Progenitor cell of endocrine pancreas (in vitro differentiated cells): ENCODE measurements at regions not wholly inside any gene's neighbourhood (a gene's known extent, or its start where the extent isn't known, plus 50 kb on each side); places are given as distances from the start of the nearest gene placed in this dataset.

Source experiments
- DNase-seq: peaks from one replicate; pipeline ENCODE4 v3.0.0; 2021; ENCODE audit warnings: low spot score; ENCODE audit not compliant: unreplicated experiment
- H3K27ac Mint-ChIP-seq: 2 replicates; pipeline ENCODE4 v1.8.0; 2021; ENCODE audit warnings: mild to moderate bottlenecking, moderate library complexity, mixed read lengths
- H3K27me3 Mint-ChIP-seq: 2 replicates; pipeline ENCODE4 v1.8.0; 2021; ENCODE audit warnings: mixed read lengths
- H3K36me3 Mint-ChIP-seq: 2 replicates; pipeline ENCODE4 v1.8.0; 2022; ENCODE audit warnings: mixed read lengths; ENCODE audit not compliant: insufficient read depth
- H3K4me1 Mint-ChIP-seq: 2 replicates; pipeline ENCODE4 v1.8.0; 2021; ENCODE audit warnings: low read depth, mixed read lengths
- H3K4me3 Mint-ChIP-seq: 2 replicates; pipeline ENCODE4 v1.8.0; 2021; ENCODE audit warnings: low read depth, mild to moderate bottlenecking, moderate library complexity, mixed read lengths
- H3K9me3 Mint-ChIP-seq: 2 replicates; pipeline ENCODE4 v1.8.0; 2021; ENCODE audit warnings: low read depth, mixed read lengths
- CTCF ChIP-seq: fragments of 200-600 bp; sonication (generic); IDR thresholded peaks from one replicate; pipeline ENCODE4 v1.5.0; 2021; ENCODE audit warnings: antibody characterized with exemption, mild to moderate bottlenecking; ENCODE audit not compliant: unreplicated experiment

DNA sequence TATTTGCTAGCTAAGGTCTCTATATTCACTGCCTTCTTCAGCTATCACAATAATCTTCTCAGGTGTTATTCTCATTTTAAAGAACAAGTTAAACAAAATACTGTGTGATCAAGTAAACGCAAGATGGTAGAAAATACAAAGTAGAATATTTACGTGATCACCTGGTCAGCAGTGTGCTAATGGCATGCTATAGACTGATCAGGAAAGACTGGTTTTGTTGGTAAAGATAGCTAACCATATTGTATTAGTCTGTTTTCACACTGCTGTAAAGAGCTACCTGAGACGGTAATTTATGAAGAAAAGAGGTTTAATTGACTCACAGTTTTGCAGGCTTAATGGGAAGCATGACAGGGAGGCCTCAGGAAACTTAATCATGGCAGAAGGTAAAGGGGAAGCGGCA is 50.4 kb downstream of the ZBTB38 start:
- Mint-ChIP-seq H3K27me3 (no peaks in the 10 kb centered on the region), H3K27ac (no peak overlapping the region), H3K4me3 (no peak overlapping the region), H3K9me3 (no peaks in the 10 kb centered on the region), H3K4me1 (peaks cover 17% of the 10 kb centered on the region), H3K36me3 (peaks cover 6% of the 10 kb centered on the region)
- no peak for DNase-seq
- TF ChIP-seq CTCF, result no peak

GRCh38 chr3:141419946-141420345 is 51.6 kb downstream of the ZBTB38 start:
- TF ChIP-seq CTCF, result no peak
- Mint-ChIP-seq H3K4me1 (peaks cover 12% of the 10 kb centered on the region), H3K27me3 (no peaks in the 10 kb centered on the region), H3K9me3 (no peaks in the 10 kb centered on the region), H3K36me3 (peaks cover 4% of the 10 kb centered on the region), H3K27ac (no peak overlapping the region), H3K4me3 (no peak overlapping the region)
- DNase-seq, result no peak

DNA sequence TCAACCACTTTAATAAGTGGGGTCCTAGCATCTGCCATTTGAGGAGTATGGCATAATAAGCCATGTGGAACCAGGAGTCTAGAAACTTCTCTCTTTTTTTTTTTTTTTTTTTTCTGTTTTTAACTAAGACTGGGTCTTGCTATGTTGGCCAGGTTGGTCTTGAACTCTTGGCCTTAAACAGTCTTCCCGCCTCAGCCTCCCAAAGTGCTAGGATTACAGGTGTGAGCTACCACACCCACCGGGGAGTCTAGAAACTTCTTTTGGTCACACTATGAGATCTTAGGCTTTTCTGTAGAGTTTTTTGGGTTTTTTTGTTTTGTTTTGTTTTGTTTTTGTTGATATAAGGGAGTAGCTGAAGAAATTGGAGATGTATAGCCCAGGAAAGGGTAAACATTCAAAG is 52.9 kb downstream of the ZBTB38 start:
- no peak for TF ChIP-seq CTCF
- no peak overlapping the region for H3K27ac Mint-ChIP-seq
- no peak for DNase-seq
- H3K27me3 Mint-ChIP-seq, result no peaks in the 10 kb centered on the region
- no peak overlapping the region for H3K4me3 Mint-ChIP-seq
- H3K4me1 Mint-ChIP-seq, result peaks cover 11% of the 10 kb centered on the region
- peaks cover 4% of the 10 kb centered on the region for H3K36me3 Mint-ChIP-seq
- no peaks in the 10 kb centered on the region for H3K9me3 Mint-ChIP-seq

GRCh38 chr3:141421639-141422319 is 53.5 kb downstream of the ZBTB38 start:
- peaks cover 4% of the 10 kb centered on the region for H3K36me3 Mint-ChIP-seq
- no peak overlapping the region for H3K4me3 Mint-ChIP-seq
- H3K27me3 Mint-ChIP-seq, result no peaks in the 10 kb centered on the region
- no peaks in the 10 kb centered on the region for H3K9me3 Mint-ChIP-seq
- DNase-seq, result no peak
- peaks cover 13% of the 10 kb centered on the region for H3K4me1 Mint-ChIP-seq
- no peak for TF ChIP-seq CTCF
- H3K27ac Mint-ChIP-seq, result no peak overlapping the region

DNA sequence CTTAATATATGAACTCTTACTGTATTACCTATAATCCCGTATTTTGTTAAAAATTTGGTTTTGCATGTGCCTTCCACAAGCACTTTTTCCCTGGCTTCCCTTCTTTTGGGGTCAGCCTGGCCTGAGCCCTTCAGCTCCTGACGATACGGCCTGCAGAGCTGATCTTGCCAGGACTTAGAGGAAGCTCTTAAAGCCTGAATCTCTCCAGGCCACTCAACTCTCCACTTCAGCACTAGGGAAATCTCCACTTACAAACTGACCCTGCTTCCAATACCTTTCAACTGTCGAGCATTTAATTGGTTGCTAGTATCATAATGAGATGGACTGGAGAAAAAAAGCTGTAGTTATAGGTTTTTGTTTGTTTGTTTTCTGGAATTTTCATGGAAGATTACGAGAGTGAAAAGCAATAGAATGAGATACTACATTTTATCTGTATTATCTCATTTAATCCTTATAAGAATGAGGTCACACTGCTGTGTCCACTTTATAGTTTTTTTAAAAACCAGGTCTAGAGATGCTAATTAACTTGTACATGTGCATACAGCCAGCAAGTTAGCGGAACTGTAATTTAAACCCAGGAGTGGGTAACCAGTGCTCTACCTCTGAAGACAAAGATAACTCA is 54.8 kb downstream of the ZBTB38 start:
- no peak for TF ChIP-seq CTCF
- no peaks in the 10 kb centered on the region for H3K9me3 Mint-ChIP-seq
- no peak for DNase-seq
- no peak overlapping the region for H3K27ac Mint-ChIP-seq
- H3K27me3 Mint-ChIP-seq, result no peaks in the 10 kb centered on the region
- H3K36me3 Mint-ChIP-seq, result peaks cover 2% of the 10 kb centered on the region
- H3K4me3 Mint-ChIP-seq, result no peak overlapping the region
- peaks cover 22% of the 10 kb centered on the region for H3K4me1 Mint-ChIP-seq
